ENCODE measurements at regions not wholly inside any gene's neighbourhood (a gene's known extent, or its start where the extent isn't known, plus 50 kb on each side); places are given as distances from the start of the nearest gene placed in this dataset.

DNA sequence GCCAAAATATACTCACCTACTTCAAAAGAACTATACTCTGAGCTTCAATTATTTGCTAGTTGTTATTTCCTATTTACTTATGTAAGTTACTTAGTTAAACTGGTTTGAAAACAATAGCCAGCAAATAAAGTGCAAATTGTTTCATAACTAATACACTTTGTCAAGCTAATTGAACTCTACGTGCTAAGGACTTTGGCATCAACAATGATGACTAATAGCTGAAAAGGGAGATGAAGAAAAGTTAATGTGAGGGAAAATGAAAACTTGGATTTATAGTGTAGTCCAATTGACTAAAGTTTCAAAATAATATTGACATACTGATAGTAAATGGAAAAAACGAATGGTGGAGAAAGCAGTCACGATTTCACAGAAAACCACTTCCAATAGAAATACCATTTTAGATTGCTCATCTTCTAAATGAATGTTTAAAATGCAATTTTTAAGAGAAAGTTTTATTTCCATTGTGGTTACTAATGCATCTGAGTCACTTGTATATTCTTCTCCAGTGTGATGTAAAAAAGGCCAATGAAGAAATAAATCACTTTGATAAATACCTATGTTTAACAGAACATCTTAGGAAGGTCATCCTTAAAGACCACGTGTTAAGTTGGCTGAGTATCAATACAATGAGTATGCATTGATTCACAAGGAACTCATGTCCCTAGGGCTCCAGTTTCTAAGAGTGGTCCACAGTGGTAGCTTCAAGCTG lies 455.2 kb downstream of the LTN1 start:
- H3K9me3 Mint-ChIP-seq, result no peaks in the 10 kb centered on the region
- H3K27me3 Mint-ChIP-seq (ENCODE audit: low read depth), result no peaks in the 10 kb centered on the region
- no peak overlapping the region for H3K27ac Mint-ChIP-seq (ENCODE audit: unreplicated experiment)
- no peak overlapping the region for H3K4me3 Mint-ChIP-seq
- H3K4me1 Mint-ChIP-seq, result no peaks in the 10 kb centered on the region
- TF ChIP-seq, protein P1, sequence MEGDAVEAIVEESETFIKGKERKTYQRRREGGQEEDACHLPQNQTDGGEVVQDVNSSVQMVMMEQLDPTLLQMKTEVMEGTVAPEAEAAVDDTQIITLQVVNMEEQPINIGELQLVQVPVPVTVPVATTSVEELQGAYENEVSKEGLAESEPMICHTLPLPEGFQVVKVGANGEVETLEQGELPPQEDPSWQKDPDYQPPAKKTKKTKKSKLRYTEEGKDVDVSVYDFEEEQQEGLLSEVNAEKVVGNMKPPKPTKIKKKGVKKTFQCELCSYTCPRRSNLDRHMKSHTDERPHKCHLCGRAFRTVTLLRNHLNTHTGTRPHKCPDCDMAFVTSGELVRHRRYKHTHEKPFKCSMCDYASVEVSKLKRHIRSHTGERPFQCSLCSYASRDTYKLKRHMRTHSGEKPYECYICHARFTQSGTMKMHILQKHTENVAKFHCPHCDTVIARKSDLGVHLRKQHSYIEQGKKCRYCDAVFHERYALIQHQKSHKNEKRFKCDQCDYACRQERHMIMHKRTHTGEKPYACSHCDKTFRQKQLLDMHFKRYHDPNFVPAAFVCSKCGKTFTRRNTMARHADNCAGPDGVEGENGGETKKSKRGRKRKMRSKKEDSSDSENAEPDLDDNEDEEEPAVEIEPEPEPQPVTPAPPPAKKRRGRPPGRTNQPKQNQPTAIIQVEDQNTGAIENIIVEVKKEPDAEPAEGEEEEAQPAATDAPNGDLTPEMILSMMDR (conservative IDR thresholded peaks at IDR 0.05), result no peak
- DNase-seq (ENCODE audit: low read depth, low spot score), result no peak
- no peaks in the 10 kb centered on the region for H3K36me3 Mint-ChIP-seq (ENCODE audit: low read depth)

DNA sequence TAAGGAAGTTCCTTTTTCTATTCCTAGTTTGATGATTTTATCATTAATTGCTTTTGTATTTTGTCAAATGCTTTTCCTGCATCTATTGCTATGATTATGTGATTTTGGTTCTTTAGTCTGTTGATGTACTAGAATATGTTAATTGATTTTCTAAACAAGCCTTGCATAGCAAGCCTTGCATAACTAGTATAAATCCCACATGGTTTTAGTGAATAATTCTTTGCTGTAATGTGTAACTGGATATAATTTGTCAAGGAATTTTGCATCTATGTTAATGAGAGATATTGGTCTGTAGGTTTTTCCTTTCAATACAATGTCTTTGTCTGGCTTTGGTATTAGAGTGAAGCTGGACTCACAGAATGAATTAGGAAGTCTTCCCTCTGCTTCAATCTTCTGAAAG lies 460.2 kb downstream of the LTN1 start:
- no peaks in the 10 kb centered on the region for H3K36me3 Mint-ChIP-seq (ENCODE audit: low read depth)

DNA sequence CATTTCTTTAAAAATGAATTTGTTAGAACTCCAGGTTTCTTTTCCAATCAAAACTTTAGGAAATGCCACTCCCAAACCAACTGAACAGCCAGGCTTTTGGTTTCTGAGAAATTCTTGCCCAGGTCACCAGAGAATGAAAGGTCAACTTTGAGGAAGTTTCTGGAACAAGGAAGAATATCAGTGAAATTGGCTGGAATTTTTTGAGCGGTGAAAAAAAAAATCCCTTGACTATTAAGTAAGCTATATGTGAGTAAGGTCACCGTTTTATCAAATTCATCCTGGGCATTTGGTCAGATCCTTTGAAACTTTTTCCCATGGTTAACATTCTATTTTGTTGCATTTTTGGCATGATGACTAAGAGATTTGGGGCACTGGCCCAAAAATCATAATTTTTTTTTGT lies 469.3 kb downstream of the LTN1 start:
- Mint-ChIP-seq H3K4me3 (no peak overlapping the region), H3K36me3 (ENCODE audit: low read depth) (no peaks in the 10 kb centered on the region), H3K27me3 (ENCODE audit: low read depth) (no peaks in the 10 kb centered on the region), H3K9me3 (no peaks in the 10 kb centered on the region), H3K4me1 (peaks cover 4% of the 10 kb centered on the region), H3K27ac (ENCODE audit: unreplicated experiment) (no peak overlapping the region)
- TF ChIP-seq, protein P1 (conservative IDR thresholded peaks at IDR 0.05), result no peak
- no peak for DNase-seq (ENCODE audit: low read depth, low spot score)

More for the DNA sequence above, 460.2 kb downstream of the LTN1 start:
- TF ChIP-seq, protein P1 (conservative IDR thresholded peaks at IDR 0.05), result no peak
- Mint-ChIP-seq H3K4me1 (no peaks in the 10 kb centered on the region), H3K9me3 (peaks cover 6% of the 10 kb centered on the region), H3K27ac (ENCODE audit: unreplicated experiment) (no peak overlapping the region), H3K27me3 (ENCODE audit: low read depth) (no peaks in the 10 kb centered on the region), H3K4me3 (no peak overlapping the region)
- DNase-seq (ENCODE audit: low read depth, low spot score), result no peak

DNA sequence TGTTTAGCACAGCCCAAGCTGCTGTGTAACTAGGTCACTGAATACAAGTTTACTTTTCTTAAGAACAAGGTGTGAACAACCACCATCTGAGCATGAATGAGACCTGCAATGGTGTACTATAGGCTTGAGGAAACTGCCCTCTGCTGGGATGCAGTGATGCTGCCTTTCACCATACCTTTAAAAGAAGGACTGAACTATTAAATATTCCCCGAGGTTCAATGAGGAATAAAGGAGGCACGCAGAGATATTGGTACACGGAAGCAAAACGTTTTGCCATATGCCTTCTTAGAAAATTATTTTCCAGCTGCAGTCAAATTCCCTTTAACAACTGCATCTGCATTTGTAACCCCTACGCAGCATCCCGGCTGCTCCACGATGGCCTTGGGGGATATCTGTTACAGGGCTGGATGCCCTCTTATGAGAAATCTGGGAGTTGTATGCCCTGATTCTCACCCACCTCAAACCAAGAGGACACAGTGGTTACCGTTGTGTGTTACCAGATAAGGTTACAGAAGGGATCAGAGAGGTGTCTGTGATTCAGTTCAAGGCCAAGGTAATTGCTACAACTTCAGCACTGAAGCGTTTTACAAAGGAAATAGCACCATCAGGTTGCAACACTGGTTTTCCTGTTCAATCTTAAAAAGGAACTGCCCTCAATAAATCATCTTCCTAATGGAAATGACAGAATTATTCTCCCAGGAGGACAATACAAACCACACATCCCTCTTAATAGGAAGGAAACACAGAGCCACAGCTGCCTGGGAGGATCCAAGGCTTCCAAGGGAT lies 470.5 kb downstream of the LTN1 start:
- Mint-ChIP-seq H3K9me3 (no peaks in the 10 kb centered on the region), H3K27ac (ENCODE audit: unreplicated experiment) (no peak overlapping the region), H3K4me1 (peaks cover 5% of the 10 kb centered on the region), H3K27me3 (ENCODE audit: low read depth) (no peaks in the 10 kb centered on the region), H3K4me3 (no peak overlapping the region), H3K36me3 (ENCODE audit: low read depth) (no peaks in the 10 kb centered on the region)
- DNase-seq (ENCODE audit: low read depth, low spot score), result no peak
- TF ChIP-seq, protein P1 (conservative IDR thresholded peaks at IDR 0.05), result peak; percentile 25

DNA sequence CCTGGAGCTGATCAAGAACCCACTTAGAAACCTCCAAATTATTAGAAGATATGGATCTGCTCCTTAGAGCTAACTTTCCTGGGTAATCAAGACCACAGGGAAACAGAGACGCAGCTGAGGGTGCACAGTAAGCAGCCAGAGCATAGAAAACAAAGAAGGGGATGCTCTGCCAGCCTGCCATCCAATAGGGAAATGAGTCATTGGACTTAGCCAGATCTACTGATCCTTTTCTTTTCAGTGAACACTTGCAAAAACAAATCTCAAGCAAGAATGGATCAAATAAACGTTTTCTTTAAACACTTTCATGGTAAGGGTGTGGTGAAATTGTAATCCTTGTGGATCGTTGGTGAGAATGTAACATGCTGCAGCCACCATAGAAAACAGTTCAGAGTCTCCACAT lies 474.0 kb downstream of the LTN1 start:
- TF ChIP-seq, protein P1 (conservative IDR thresholded peaks at IDR 0.05), result no peak
- Mint-ChIP-seq H3K27ac (ENCODE audit: unreplicated experiment) (no peak overlapping the region), H3K36me3 (ENCODE audit: low read depth) (no peaks in the 10 kb centered on the region), H3K9me3 (no peaks in the 10 kb centered on the region), H3K4me3 (no peak overlapping the region), H3K4me1 (peaks cover 9% of the 10 kb centered on the region), H3K27me3 (ENCODE audit: low read depth) (no peaks in the 10 kb centered on the region)
- DNase-seq (ENCODE audit: low read depth, low spot score), result no peak

Data from neural crest cell (in vitro differentiated cells).